K562 (cell line): ENCODE measurements at regions not wholly inside any gene's neighbourhood (a gene's known extent, or its start where the extent isn't known, plus 50 kb on each side); places are given as distances from the start of the nearest gene placed in this dataset.

Experiments
- ATAC-seq: fragments of 200-7000 bp; cut with Tn5 transposase; 3 replicates; pipeline ENCODE4 v1.9.1; 2020; ENCODE audit warnings: moderate library complexity
- BruUV-seq: library from RNA; stranded (reverse); fragments of 400-500 nt; replicated peaks from 2 replicates; lab custom pipeline; 2021; lab: Mats Ljungman, UMichigan
- CTCF ChIA-PET: fragments of 300-600 bp; formaldehyde crosslinking; extraction: SDS; loops from one replicate; lab custom pipeline; 2021; ENCODE audit warnings: low intra/inter-chr PET ratio; lab: Yijun Ruan, JAX
- POLR2A ChIA-PET: fragments of 300-600, 350-650 bp; sonication (Branson Sonifier 250); formaldehyde crosslinking; extraction: SDS; loops from one replicate; lab custom pipeline; 2021; ENCODE audit warnings: antibody characterized with exemption, inconsistent platforms; lab: Yijun Ruan, JAX
- DNase-seq, 4 experiments: peaks; one replicate each; pipeline versions ENCODE4 v3.0.0 to v3.0.0-alpha.2; 2011 to 2018; ENCODE audit warnings: low spot score in 3 of 4, mixed read lengths in 3 of 4; ENCODE audit errors: extremely low read depth in 1 of 4
- FAIRE-seq: peaks from 2 replicates; lab custom pipeline; 2011; peaks lifted over from hg19 to GRCh38; lab: Jason Lieb, UNC
- H2AFZ ChIP-seq: 2 replicates; pipeline ENCODE4 v1.6.0; 2011; ENCODE audit warnings: low read depth, low read length, control low read depth, inconsistent platforms
- H3K27ac ChIP-seq: fragments of 200-600 bp; 3 replicates; pipeline ENCODE4 v1.8.0; 2011; ENCODE audit warnings: low read depth, mild to moderate bottlenecking, control low read depth, inconsistent platforms, low read length, moderate library complexity, mixed read lengths; ENCODE audit errors: extremely low read depth
- H3K27me3 ChIP-seq, 2 experiments: fragments of 300-600 bp in 1 of 2; 2 replicates in 1 of 2; 3 replicates in 1 of 2; pipeline versions ENCODE4 v1.6.0 to v1.8.0; 2011; ENCODE audit warnings: inconsistent platforms in 2 of 2, low read length in 2 of 2, mild to moderate bottlenecking in 1 of 2, mixed read lengths in 1 of 2, moderate library complexity in 1 of 2; ENCODE audit not compliant: control insufficient read depth in 2 of 2, insufficient read depth in 2 of 2
- H3K36me3 ChIP-seq: fragments of 300-600 bp; 3 replicates; pipeline ENCODE4 v1.8.0; 2011; ENCODE audit warnings: mild to moderate bottlenecking, low read length, inconsistent platforms; ENCODE audit not compliant: control insufficient read depth, insufficient read depth
- H3K4me1 ChIP-seq, 2 experiments: fragments of 200-600 bp in 1 of 2; replicated peaks in 1 of 2; 2 replicates in 1 of 2; 3 replicates in 1 of 2; pipeline versions ENCODE4 v1.5.1 to v1.8.0; 2011; ENCODE audit warnings: inconsistent platforms in 2 of 2, low read length in 2 of 2, mild to moderate bottlenecking in 1 of 2, mixed read lengths in 1 of 2, moderate library complexity in 1 of 2; ENCODE audit not compliant: control insufficient read depth in 2 of 2, insufficient read depth in 2 of 2
- H3K4me2 ChIP-seq: 2 replicates; pipeline ENCODE4 v1.6.1; 2011; ENCODE audit warnings: low read length, control low read depth, inconsistent platforms, mixed read lengths; ENCODE audit not compliant: insufficient read depth
- H3K4me3 ChIP-seq: fragments of 200-600 bp; sonication (generic), shearing (Covaris generic); 2 replicates; pipeline ENCODE4 v1.5.1; 2016; ENCODE audit warnings: control low read depth, inconsistent platforms
- H3K79me2 ChIP-seq: fragments of 200-600 bp; 3 replicates; pipeline ENCODE4 v1.8.0; 2011; ENCODE audit warnings: low read length, inconsistent platforms; ENCODE audit not compliant: control insufficient read depth, insufficient read depth
- H3K9ac ChIP-seq, 2 experiments: 2 replicates each; pipeline versions ENCODE4 v1.6.0 to v1.6.1; 2011; ENCODE audit warnings: low read depth in 2 of 2, low read length in 2 of 2, control low read depth in 1 of 2, inconsistent platforms in 1 of 2, mild to moderate bottlenecking in 1 of 2, mixed read lengths in 1 of 2; ENCODE audit not compliant: insufficient read depth in 1 of 2
- H3K9me1 ChIP-seq: one replicate; pipeline ENCODE4 v1.6.0; 2011; ENCODE audit warnings: inconsistent platforms, mild to moderate bottlenecking, low read length, moderate library complexity; ENCODE audit not compliant: control insufficient read depth, insufficient read depth
- H3K9me3 ChIP-seq: replicated peaks from 2 replicates; pipeline ENCODE4 v1.5.1; 2011; ENCODE audit warnings: low read depth, low read length, inconsistent platforms; ENCODE audit not compliant: control insufficient read depth, insufficient read depth
- H4K20me1 ChIP-seq: replicated peaks from 2 replicates; pipeline ENCODE4 v1.6.1; 2011; ENCODE audit warnings: low read length, inconsistent platforms, mixed read lengths; ENCODE audit not compliant: control insufficient read depth, insufficient read depth
- ELF4 ChIP-seq: fragments of 450-650 bp; formaldehyde crosslinking; IDR thresholded peaks from 2 replicates; pipeline ENCODE4 v1.4.0; 2022; ENCODE audit warnings: missing genetic modification characterization
- HBP1 ChIP-seq: fragments of 450-650 bp; formaldehyde crosslinking; IDR thresholded peaks from 2 replicates; pipeline ENCODE4 v1.4.0; 2022; ENCODE audit warnings: missing genetic modification characterization
- JUND ChIP-seq, 2 experiments: IDR thresholded peaks; 2 replicates in 1 of 2; 3 replicates in 1 of 2; pipeline ENCODE4 v1.6.1; 2011; ENCODE audit warnings: borderline replicate concordance in 2 of 2, low read depth in 2 of 2, low read length in 2 of 2, improper control_type of control experiment in 1 of 2, missing biosample characterization in 1 of 2, missing genetic modification characterization in 1 of 2, missing genetic modification reagents in 1 of 2
- MCM3 ChIP-seq: fragments of 450-650 bp; IDR thresholded peaks from 2 replicates; pipeline ENCODE4 v1.6.1; 2016
- PREB ChIP-seq: sonication (generic); formaldehyde crosslinking; IDR thresholded peaks from 2 replicates; pipeline ENCODE4 v1.8.1; 2023; ENCODE audit warnings: mild to moderate bottlenecking, missing genetic modification reagents
- PRPF4 ChIP-seq: fragments of 200-400 bp; formaldehyde crosslinking; IDR thresholded peaks from one replicate; pipeline ENCODE4 v1.6.1; 2017; ENCODE audit warnings: low read length, low read depth, mild to moderate bottlenecking; ENCODE audit not compliant: insufficient read depth, poor library complexity, severe bottlenecking
- PTBP1 ChIP-seq: fragments of 200-400 bp; formaldehyde crosslinking; IDR thresholded peaks from 2 replicates; pipeline ENCODE4 v1.6.1; 2017; ENCODE audit warnings: low read depth, low read length
- TEAD2 ChIP-seq: fragments of 450-650 bp; IDR thresholded peaks from 2 replicates; pipeline ENCODE4 v1.6.1; 2016; ENCODE audit warnings: missing genetic modification characterization, control low read depth, missing compliant biosample characterization
- TFAP4 ChIP-seq: sonication (generic); formaldehyde crosslinking; IDR thresholded peaks from 2 replicates; pipeline ENCODE4 v1.8.0; 2022; ENCODE audit warnings: missing genetic modification reagents, mild to moderate bottlenecking, moderate library complexity, borderline replicate concordance
- THAP12 ChIP-seq: fragments of 250-450 bp; sonication (Bioruptor Pico); IDR thresholded peaks from 2 replicates; pipeline ENCODE4 v1.9.0; 2021; ENCODE audit warnings: mild to moderate bottlenecking, inconsistent platforms
- ZNF609 ChIP-seq: sonication (generic); formaldehyde crosslinking; IDR thresholded peaks from 2 replicates; pipeline ENCODE4 v1.8.1; 2023; ENCODE audit warnings: missing genetic modification reagents, mild to moderate bottlenecking, borderline replicate concordance
- WGBS: fragments of 100-300 bp; shearing (Covaris generic); methylation state at CpG from one replicate; pipeline ENCODE4 v1.1.6; 2016; ENCODE audit warnings: low coverage, mixed read lengths; ENCODE audit not compliant: insufficient coverage; ENCODE audit errors: missing lambda C conversion rate; 5-methylcytosine and 5-hydroxymethylcytosine counted together
- in situ Hi-C: fragments of 300-500 bp; cut with MboI; formaldehyde crosslinking; loops from 4 replicates; pipeline ENCODE4 v1.15.0; 2018; ENCODE audit warnings: inconsistent platforms, mixed read lengths
- intact Hi-C: fragments of 100-400 bp; cut with micrococcal nuclease; formaldehyde crosslinking; loops from 2 replicates; pipeline ENCODE4 v1.14.2; 2022

GRCh38 chr4:188682321-188682720 is 543.1 kb downstream of the TRIML1 start:
- no peak overlapping the region for H2AFZ ChIP-seq
- no peaks in the 10 kb centered on the region for H3K36me3 ChIP-seq
- no peaks in the 10 kb centered on the region for H3K9me1 ChIP-seq
- no peak for ATAC-seq
- ChIA-PET CTCF (no interaction called here), POLR2A (no interaction called here)
- H3K9ac ChIP-seq, result no peak overlapping the region
- no peak overlapping the region for H3K4me3 ChIP-seq
- no TSS peak for BruUV-seq
- H3K4me2 ChIP-seq, result no peak overlapping the region
- no peaks in the 10 kb centered on the region for H3K79me2 ChIP-seq
- H3K27ac ChIP-seq, result no peak overlapping the region
- intact Hi-C loops (no loop called here), in situ Hi-C loops (no loop called here)
- H3K4me1 ChIP-seq, result no peaks in the 10 kb centered on the region
- FAIRE-seq, result no peak
- no peaks in the 10 kb centered on the region for H4K20me1 ChIP-seq
- no peaks in the 10 kb centered on the region for H3K27me3 ChIP-seq
- 0% methylated on average over 2 of the region's 2 CpGs for WGBS
- TF ChIP-seq HBP1 (CRISPR knock-in tag), result no peak
- TF ChIP-seq PRPF4, result no peak
- TF ChIP-seq JUND (IDR thresholded peaks at IDR 0.05; ENCODE audit: borderline replicate concordance, low read depth, low read length), result no peak
- no peak for TF ChIP-seq JUND (tag; IDR thresholded peaks at IDR 0.05; ENCODE audit: borderline replicate concordance, low read depth, low read length)
- no peak for TF ChIP-seq MCM3
- no peak for TF ChIP-seq PTBP1
- TF ChIP-seq ELF4 (CRISPR knock-in tag), result no peak
- TF ChIP-seq TFAP4 (CRISPR knock-in tag), result no peak
- no peak for TF ChIP-seq THAP12 (CRISPR knock-in tag)
- no peak for TF ChIP-seq ZNF609 (CRISPR knock-in tag)
- no peak for TF ChIP-seq PREB
- no peak for TF ChIP-seq TEAD2 (tag)
- no peaks in the 10 kb centered on the region for H3K9me3 ChIP-seq
- no peak for DNase-seq
